Astrocyte (in vitro differentiated cells and primary cell): ENCODE measurements at regions not wholly inside any gene's neighbourhood (a gene's known extent, or its start where the extent isn't known, plus 50 kb on each side); places are given as distances from the start of the nearest gene placed in this dataset.

Experiments used
- DNase-seq: peaks from one replicate; pipeline ENCODE4 v3.0.0-alpha.2; 2010; ENCODE audit warnings: low read depth
- FAIRE-seq: peaks from 2 replicates; lab custom pipeline; 2011; peaks lifted over from hg19 to GRCh38; lab: Jason Lieb, UNC
- H2AFZ ChIP-seq: 2 replicates; pipeline ENCODE4 v1.6.0; 2012; ENCODE audit warnings: low read depth, low read length, inconsistent platforms
- H3K27ac ChIP-seq: 2 replicates; pipeline ENCODE4 v1.5.1; 2011; ENCODE audit warnings: low read depth, low read length, inconsistent platforms
- H3K27me3 ChIP-seq: 2 replicates; pipeline ENCODE4 v1.6.0; 2011; ENCODE audit warnings: low read length, inconsistent platforms; ENCODE audit not compliant: insufficient read depth
- H3K36me3 ChIP-seq: 2 replicates; pipeline ENCODE4 v1.5.1; 2011; ENCODE audit warnings: low read length, inconsistent platforms; ENCODE audit not compliant: insufficient read depth
- H3K4me1 ChIP-seq: 2 replicates; pipeline ENCODE4 v1.5.1; 2011; ENCODE audit warnings: low read length, inconsistent platforms; ENCODE audit not compliant: insufficient read depth
- H3K4me2 ChIP-seq: 2 replicates; pipeline ENCODE4 v1.6.0; 2012; ENCODE audit warnings: low read length, inconsistent platforms
- H3K4me3 ChIP-seq: 2 replicates; pipeline ENCODE4 v1.5.1; 2011; ENCODE audit warnings: low read depth, mild to moderate bottlenecking, low read length, inconsistent platforms; ENCODE audit not compliant: insufficient read depth
- H3K79me2 ChIP-seq: 2 replicates; pipeline ENCODE4 v1.6.0; 2012; ENCODE audit warnings: mild to moderate bottlenecking, low read length, inconsistent platforms; ENCODE audit not compliant: insufficient read depth
- H3K9ac ChIP-seq: 2 replicates; pipeline ENCODE4 v1.6.0; 2012; ENCODE audit warnings: mild to moderate bottlenecking, low read length, inconsistent platforms
- H3K9me3 ChIP-seq: 2 replicates; pipeline ENCODE4 v1.5.1; 2012; ENCODE audit warnings: low read depth, mild to moderate bottlenecking, low read length, inconsistent platforms; ENCODE audit not compliant: insufficient read depth
- H4K20me1 ChIP-seq: 2 replicates; pipeline ENCODE4 v1.6.0; 2012; ENCODE audit warnings: low read length, inconsistent platforms; ENCODE audit not compliant: insufficient read depth
- H3K27ac Mint-ChIP-seq: one replicate; pipeline ENCODE4 v1.8.0; 2021; ENCODE audit warnings: mild to moderate bottlenecking, mixed read lengths; ENCODE audit not compliant: unreplicated experiment
- H3K27me3 Mint-ChIP-seq: one replicate; pipeline ENCODE4 v1.8.0; 2021; ENCODE audit warnings: low read depth, mixed read lengths; ENCODE audit not compliant: unreplicated experiment
- H3K36me3 Mint-ChIP-seq: one replicate; pipeline ENCODE4 v1.8.0; 2021; ENCODE audit warnings: low read depth, mixed read lengths; ENCODE audit not compliant: unreplicated experiment
- H3K4me1 Mint-ChIP-seq: one replicate; pipeline ENCODE4 v1.8.0; 2021; ENCODE audit warnings: low read depth, mixed read lengths; ENCODE audit not compliant: unreplicated experiment
- H3K4me3 Mint-ChIP-seq: one replicate; pipeline ENCODE4 v1.8.0; 2021; ENCODE audit warnings: mild to moderate bottlenecking, moderate library complexity, mixed read lengths; ENCODE audit not compliant: unreplicated experiment
- H3K9me3 Mint-ChIP-seq: one replicate; pipeline ENCODE4 v1.8.0; 2021; ENCODE audit warnings: mild to moderate bottlenecking, mixed read lengths; ENCODE audit not compliant: unreplicated experiment
- EZH2 ChIP-seq: IDR thresholded peaks from 2 replicates; pipeline ENCODE4 v1.6.1; 2012; ENCODE audit warnings: mild to moderate bottlenecking, low read length, inconsistent platforms; ENCODE audit not compliant: insufficient read depth
- TF ChIP-seq, protein P1 (sequence below): IDR thresholded peaks from 2 replicates; pipeline ENCODE4 v1.5.1; 2011; ENCODE audit warnings: low read depth, mild to moderate bottlenecking, inconsistent platforms, low read length, moderate library complexity; ENCODE audit not compliant: insufficient read depth

- Mint-ChIP-seq H3K4me3 (no peak overlapping the region), H3K36me3 (no peaks in the 10 kb centered on the region), H3K4me1 (peaks cover 21% of the 10 kb centered on the region), H3K27ac (no peak overlapping the region), H3K27me3 (no peaks in the 10 kb centered on the region), H3K9me3 (peaks cover 2% of the 10 kb centered on the region)
- no peaks in the 10 kb centered on the region for H3K9me3 ChIP-seq
- H4K20me1 ChIP-seq: no peaks in the 10 kb centered on the region
- H3K36me3 ChIP-seq: no peaks in the 10 kb centered on the region
- H3K4me2 ChIP-seq: no peak overlapping the region
- H3K4me1 ChIP-seq: peaks cover 16% of the 10 kb centered on the region
- H3K79me2 ChIP-seq: no peaks in the 10 kb centered on the region
- no peak overlapping the region for H3K9ac ChIP-seq
- no peak overlapping the region for H3K4me3 ChIP-seq
- no peak for DNase-seq
- no peak overlapping the region for H3K27ac ChIP-seq
- no peak for FAIRE-seq
- no peaks in the 10 kb centered on the region for H3K27me3 ChIP-seq
- TF ChIP-seq, protein P1, sequence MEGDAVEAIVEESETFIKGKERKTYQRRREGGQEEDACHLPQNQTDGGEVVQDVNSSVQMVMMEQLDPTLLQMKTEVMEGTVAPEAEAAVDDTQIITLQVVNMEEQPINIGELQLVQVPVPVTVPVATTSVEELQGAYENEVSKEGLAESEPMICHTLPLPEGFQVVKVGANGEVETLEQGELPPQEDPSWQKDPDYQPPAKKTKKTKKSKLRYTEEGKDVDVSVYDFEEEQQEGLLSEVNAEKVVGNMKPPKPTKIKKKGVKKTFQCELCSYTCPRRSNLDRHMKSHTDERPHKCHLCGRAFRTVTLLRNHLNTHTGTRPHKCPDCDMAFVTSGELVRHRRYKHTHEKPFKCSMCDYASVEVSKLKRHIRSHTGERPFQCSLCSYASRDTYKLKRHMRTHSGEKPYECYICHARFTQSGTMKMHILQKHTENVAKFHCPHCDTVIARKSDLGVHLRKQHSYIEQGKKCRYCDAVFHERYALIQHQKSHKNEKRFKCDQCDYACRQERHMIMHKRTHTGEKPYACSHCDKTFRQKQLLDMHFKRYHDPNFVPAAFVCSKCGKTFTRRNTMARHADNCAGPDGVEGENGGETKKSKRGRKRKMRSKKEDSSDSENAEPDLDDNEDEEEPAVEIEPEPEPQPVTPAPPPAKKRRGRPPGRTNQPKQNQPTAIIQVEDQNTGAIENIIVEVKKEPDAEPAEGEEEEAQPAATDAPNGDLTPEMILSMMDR: no peak
- TF ChIP-seq EZH2: no peak
- no peak overlapping the region for H2AFZ ChIP-seq
Measured at GRCh38 chr6:133128191-133128590, 113.0 kb upstream of the EYA4 start.

DNA sequence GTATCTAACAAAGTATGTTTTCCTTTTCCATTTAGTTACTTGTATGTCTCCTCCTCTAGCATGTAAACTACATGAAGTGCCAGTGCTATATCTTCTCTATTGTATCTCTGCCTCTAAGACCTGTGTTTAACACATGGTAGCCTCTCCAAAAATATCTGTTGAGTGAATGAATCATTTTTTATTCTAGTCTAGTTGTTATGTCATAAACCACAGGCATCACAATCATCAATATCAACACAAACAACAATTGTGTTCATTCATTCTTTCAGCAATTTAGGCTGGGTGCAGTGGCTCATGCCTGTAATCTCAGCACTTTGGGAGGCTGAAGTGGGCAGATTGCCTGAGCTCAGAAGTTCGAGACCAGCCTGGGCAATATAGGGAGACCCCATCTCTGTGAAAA, 111.6 kb upstream of the EYA4 start:
- no peak for TF ChIP-seq EZH2
- TF ChIP-seq, protein P1: no peak
- H3K4me2 ChIP-seq: no peak overlapping the region
- H3K4me1 ChIP-seq: peaks cover 16% of the 10 kb centered on the region
- peaks cover 21% of the 10 kb centered on the region for H3K4me1 Mint-ChIP-seq
- no peaks in the 10 kb centered on the region for H3K79me2 ChIP-seq
- no peak overlapping the region for H3K9ac ChIP-seq
- H3K36me3 ChIP-seq: no peaks in the 10 kb centered on the region
- no peaks in the 10 kb centered on the region for H3K27me3 Mint-ChIP-seq
- H3K27me3 ChIP-seq: no peaks in the 10 kb centered on the region
- no peak overlapping the region for H3K4me3 ChIP-seq
- H3K36me3 Mint-ChIP-seq: no peaks in the 10 kb centered on the region
- DNase-seq (no peak), FAIRE-seq (no peak)
- H4K20me1 ChIP-seq: no peaks in the 10 kb centered on the region
- H3K9me3 ChIP-seq: no peaks in the 10 kb centered on the region
- no peak overlapping the region for H3K27ac ChIP-seq
- no peak overlapping the region for H2AFZ ChIP-seq
- no peak overlapping the region for H3K4me3 Mint-ChIP-seq
- H3K9me3 Mint-ChIP-seq: peaks cover 2% of the 10 kb centered on the region
- H3K27ac Mint-ChIP-seq: no peak overlapping the region

GRCh38 chr6:133130863-133131262, 110.3 kb upstream of the EYA4 start:
- no peaks in the 10 kb centered on the region for H3K36me3 Mint-ChIP-seq
- H3K4me1 ChIP-seq: peaks cover 16% of the 10 kb centered on the region
- peak; percentile 74 for DNase-seq
- H3K4me1 Mint-ChIP-seq: peaks cover 21% of the 10 kb centered on the region
- H3K27ac ChIP-seq: no peak overlapping the region
- H3K27me3 ChIP-seq: no peaks in the 10 kb centered on the region
- H3K9me3 ChIP-seq: no peaks in the 10 kb centered on the region
- no peak overlapping the region for H3K4me3 Mint-ChIP-seq
- H3K4me3 ChIP-seq: no peak overlapping the region
- no peak overlapping the region for H3K9ac ChIP-seq
- no peak for FAIRE-seq
- no peak overlapping the region for H2AFZ ChIP-seq
- H3K4me2 ChIP-seq: no peak overlapping the region
- no peaks in the 10 kb centered on the region for H3K9me3 Mint-ChIP-seq
- TF ChIP-seq, protein P1: no peak
- no peak for TF ChIP-seq EZH2
- no peaks in the 10 kb centered on the region for H3K79me2 ChIP-seq
- no peaks in the 10 kb centered on the region for H4K20me1 ChIP-seq
- peak overlapping the region; percentile 64 for H3K27ac Mint-ChIP-seq
- no peaks in the 10 kb centered on the region for H3K27me3 Mint-ChIP-seq
- no peaks in the 10 kb centered on the region for H3K36me3 ChIP-seq
